ENCODE measurements at regions not wholly inside any gene's neighbourhood (a gene's known extent, or its start where the extent isn't known, plus 50 kb on each side); places are given as distances from the start of the nearest gene placed in this dataset.
A peak's percentile ranks its signal among the peaks of the same experiment; 100 is the strongest.

DNA sequence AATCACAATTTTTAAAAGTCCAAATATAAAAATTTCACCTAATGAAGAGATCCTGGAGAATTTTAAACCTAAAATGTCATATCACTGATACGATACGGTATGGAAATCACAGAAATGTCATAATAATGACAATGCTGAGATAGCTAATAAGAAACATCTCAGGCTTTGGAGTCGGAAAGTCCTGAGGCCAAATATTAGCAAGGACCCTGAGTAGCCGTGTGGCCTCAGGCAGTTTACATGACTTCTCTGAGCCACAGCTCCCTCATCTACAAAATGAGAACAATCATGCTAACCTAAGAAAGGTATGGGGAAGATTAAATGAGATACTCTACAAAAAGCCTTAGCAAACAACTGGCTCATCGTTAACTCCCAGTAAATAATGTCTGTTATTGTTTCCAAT, 100.9 kb upstream of the NEBL start:
- DNase-seq, result no peak

DNA sequence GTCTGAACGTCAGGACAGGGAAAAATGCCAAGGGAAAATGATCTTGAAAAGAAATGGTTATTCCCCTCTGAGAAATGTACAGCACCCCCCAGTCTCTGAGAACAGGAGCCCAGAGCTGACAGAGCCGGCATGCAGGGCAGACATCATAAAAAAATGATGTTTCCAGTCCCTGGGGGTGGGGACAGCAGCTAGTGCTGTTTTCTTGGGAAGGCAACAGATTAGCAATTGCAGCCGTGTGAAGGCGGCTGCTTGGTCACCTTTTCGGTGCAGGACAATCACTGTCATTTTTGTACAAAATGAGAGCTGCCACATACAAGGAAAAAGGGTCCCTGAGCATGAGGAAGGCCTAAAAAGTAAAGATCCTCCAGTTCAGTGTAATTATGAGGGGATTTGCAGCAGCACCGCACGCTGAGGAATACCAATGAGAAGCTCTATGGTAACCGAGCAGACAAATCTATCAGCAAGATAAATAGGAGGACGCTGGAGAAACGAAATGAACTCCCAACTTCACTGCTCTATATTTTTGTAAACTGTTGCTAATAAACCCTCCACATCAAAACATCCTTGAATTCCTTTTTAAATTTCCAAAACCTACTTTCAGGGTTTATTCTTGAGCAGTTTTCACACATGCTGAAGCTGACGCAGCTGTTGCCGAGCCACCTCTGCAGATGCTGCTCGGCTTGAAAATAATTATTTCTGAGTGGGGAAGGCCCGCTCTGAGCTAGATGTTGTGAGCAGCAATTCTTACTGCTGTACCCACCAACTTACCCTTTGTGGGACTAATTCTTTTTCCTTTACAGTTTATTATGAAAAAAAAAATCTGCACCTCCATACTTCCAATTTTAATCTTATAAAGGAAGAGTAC, 98.2 kb upstream of the NEBL start:
- DNase-seq, result peak; percentile 11

DNA sequence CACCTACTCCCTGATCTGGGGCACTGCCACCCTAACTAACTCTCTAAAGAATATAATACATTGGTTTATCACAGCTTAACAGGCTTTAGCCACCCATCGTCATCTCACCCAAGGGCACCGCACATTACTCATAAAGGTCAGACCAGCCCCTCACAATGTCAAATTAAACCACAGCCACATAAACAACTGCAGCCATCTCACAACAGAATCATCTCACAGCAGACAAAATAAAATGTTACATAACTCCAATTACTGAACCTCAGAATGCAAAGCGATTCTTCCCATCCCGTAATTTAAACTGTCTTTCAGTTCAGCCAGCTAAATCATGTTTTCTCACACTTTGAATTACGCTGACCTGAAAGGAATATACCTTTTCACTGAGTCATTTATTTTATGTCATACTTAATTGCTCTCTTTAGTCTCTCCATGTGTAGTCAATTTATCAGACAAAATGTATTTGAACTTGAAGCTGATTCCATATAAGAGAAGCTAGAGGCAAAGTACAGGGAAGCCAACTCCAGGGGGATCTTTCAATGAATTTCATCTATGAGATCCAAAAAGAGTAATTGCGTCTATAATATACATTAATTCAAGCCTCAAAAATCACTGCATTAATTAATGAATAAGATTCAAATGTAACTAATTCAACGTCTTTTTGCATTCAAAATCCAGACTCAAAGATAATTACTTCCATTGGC, 96.9 kb upstream of the NEBL start:
- no peak for DNase-seq

DNA sequence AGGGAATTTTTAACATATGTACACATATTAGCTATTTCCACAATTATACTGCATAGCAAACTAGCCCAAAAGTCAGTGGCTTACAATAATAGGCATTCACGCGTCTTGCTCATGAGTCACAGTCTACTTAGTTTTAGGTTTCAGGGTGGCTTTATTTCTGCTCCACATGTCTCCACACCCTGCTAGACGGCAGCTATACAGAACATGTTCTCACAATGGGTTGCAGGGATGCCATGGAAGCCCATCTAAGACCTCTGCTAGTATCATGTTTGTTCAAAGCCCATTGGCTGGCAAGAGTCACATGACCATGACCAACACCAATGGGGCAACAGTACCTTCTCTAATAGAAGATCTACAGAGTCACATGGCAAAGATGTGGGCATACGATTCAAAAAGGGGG, 96.3 kb upstream of the NEBL start:
- DNase-seq, result no peak

DNA sequence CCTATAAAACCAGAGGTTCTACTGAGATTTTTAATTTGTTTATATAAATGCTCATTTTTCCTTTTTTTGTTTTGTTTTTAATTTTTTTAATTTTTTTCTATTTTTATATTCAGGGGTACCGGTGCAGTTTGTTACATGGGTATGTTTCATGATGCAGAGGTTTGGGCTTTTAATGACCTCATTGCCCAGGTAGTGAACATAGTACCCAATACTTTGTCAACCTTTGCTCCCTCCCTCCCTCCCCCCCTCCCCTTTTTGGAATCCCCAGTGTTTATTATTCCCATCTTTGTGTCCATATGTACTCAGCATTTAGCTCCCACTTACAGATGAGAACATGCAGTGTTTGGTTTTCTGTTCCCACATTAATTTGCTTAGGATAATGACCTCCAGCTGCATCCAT, 94.4 kb upstream of the NEBL start:
- DNase-seq, result no peak

DNA sequence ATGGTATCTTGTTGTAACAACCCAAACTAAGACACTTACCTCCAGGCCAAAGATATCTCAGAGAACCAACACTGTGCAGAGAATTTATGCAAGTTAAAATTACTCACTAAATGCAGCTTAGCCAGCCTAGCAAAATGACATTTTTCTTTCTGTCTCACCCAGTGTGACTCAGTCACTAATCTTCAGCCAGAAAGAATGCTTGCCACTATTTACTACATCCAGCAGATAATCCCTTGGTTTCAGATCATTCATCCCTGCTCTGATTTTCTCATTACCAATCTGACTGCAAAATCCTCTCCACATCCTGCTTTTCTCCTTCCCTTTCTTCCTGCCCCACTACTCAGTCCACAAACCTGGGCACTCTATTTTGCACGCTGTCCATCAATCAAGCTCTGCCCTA, 93.5 kb upstream of the NEBL start:
- DNase-seq, result no peak

DNA sequence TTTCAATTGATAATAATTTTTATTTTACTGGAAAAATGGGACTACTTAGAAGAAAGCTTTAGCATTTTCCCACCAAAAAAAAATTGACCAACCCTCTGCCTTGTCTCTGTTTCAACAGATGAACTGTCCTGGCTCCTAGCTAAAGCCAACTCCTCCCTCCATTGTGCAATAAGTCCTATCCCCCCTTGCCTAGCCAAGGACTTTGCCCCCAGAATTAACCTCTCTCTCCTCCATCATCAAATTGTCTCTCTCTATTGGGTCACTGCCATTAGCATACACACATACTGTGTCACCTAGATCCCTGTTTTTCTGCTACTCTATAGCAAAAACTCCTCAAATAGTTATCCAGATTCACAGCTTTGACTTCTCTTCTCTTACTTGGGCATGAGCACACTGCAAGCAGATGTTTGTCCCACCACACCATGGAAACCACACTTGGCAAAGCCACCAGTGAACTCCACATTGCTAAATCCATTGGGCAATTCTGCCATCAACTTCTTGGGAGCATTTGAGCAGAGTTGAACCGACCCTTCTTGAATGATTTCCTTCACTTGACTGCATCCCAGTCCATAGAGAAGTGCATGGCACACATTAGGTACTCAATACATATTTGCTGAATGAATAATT, 91.4 kb upstream of the NEBL start:
- no peak for DNase-seq

DNA sequence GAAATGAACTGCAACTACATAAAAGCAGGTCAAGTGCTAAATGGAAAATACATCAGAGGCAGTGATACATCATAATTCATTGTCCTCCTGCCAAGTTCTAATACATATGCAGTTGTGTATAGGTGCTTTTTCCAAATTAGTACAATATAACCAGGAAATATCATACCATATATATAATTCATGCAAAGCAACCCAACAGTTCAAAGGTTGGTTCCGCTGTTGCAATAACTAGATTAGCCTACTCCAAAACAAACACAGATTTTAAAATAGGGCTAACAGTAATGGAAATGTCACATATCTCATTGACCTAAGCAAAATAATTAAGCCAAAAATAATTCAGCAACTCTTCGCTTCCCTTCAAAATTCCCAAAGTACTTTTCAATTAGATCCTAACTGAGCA, 88.9 kb upstream of the NEBL start:
- no peak for DNase-seq

DNA sequence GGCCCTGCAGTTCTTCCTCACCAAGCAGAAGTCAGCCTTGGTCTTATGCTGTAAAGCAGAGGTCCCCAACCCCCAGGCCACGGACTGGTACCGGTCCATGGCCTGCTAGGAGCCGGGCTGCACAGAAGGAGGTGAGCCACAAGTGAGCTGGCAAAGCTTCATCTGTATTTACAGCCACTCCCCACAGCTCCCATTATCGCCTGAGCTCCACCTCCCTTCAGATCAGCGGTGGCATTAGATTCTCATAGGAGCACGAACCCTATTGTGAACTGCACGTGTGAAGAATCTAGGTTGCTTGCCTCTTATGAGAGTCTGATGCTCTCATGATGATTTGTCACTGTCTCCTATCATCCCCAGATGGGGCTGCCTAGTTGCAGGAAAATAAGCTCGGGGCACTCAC, 87.6 kb upstream of the NEBL start:
- DNase-seq, result no peak

DNA sequence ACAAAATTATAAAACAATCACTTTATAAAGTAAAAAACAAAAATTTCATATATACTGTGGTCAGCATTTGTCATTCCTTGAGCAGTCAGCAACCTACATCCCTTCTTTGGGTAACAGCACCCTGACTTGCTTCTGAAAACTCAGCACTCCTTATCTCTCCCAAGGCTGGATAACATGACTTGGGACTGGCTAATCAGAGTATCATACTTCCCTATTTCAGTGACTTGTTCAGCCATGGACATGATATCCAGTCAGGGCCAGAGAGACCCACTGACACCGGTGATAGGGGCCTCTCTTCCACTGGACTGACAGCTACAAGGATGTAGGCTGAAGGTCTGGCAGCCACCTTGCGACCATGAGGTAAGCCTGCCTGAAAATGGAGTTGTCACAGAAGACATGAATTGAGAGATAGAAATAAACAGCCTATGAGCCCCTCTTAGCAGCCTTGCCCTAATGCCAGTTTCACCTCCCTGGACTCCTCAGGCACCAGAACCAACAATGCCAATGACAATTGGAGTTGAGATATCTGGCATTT, 84.4 kb upstream of the NEBL start:
- DNase-seq, result no peak

DNA sequence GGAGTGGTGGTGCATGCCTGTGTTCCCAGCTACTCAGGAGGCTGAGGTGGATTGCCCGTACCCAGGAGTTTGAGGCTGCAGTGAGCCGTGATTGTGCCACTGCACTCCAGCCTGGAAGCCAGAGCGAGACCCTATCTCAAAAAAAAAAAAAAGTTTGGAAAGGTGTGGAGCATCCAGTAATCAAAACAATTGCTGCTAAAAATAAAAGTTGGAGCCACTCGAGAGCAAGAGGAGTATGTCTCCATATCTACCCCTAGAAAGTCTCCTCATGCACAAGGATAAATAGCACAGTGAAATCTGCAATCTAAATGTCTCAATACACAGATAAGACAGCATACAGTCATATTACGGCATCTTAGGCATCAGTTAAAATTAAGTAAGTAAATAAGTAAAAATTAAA, 81.5 kb upstream of the NEBL start:
- DNase-seq, result no peak

DNA sequence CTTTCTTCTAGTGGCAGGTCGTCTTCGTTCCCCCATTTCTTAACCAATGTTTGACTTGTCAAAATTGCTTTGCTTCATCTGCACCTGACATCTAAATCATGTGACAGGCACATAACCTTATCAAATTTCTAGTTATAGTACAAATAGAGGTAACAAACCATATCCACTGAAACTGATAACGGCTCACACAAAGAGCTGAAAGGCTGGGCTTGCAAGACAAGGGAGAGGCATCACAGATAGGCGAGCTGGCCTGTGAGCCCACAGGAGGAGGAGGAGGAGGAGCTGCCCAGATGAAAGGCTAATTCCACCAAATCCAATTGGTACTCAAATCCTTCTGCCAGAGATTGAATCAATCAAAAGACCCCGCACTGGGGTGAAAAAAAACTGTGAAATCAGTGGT, 80.2 kb upstream of the NEBL start:
- no peak for DNase-seq

DNA sequence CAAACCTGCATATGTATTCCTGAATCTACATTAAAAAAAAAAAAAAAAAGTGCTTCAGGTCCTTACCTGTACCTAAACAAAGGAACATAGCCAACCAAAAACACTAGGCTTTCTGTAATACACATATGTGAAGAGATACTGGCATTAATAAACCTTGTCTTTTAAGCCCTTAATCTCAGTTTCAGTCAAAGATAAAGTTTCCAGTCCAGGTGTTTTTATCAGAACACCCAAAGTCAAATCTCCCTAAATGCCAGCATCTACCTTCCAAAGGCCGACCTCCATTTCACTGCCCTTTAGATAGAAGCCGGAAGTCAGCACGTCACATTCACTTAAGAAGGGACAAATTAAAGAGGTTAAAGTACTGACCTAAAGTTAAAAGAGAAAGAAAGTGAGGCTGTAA, 79.8 kb upstream of the NEBL start:
- DNase-seq, result no peak

DNA sequence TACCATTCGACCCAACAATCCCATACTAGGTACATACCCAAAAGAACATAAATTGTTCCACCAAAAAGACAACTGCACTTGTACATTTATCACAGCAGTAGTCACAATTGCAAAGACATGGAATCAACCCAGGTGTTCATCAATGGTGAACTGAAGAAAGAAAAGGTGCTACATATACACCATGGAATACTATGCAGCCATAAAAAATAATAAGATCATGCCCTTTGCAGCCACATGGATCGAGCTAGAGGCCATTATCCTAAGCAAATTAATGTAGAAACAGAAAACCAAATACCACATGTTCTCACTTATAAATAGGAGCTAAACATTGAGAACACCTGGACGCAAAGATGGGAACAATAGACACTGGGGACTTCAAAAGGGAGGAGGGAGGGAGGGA, 79.3 kb upstream of the NEBL start:
- DNase-seq, result no peak

DNA sequence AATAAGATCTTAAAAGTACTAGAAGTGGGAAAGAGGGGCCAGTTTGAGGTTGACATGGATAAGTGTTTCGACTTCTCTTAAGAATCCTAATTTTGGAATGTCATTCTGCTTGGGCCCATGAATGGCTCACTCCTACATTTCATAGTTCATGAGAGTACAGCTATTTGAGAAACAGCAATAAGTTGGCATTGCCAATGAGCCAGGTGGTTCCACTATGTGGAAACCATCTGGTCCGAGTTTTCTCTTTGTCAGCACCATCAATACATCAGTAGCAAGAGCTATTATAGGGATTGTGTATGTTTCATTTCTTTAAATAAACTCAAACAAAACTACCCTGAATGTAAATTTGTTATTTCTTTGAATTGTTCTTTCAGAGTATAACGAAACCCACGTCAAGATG, 78.1 kb upstream of the NEBL start:
- no peak for DNase-seq

DNA sequence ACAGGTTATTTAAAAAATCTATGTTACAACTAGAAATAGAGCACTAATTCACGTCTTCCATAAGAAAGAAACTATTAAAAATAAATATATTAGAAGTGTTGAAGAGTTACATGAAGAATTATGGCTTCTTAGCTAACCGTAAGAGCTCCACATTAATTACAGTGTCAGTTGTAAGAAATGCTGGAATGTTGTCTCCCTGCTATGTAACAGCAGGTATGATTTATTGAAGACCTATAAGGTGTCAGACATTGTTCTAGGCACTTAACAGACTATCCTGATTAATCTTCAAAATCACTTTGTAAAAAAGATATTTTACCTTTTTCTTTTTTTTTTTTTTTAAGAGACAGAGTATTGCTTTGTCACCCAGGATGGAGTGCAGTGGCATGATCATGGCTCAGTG, 75.8 kb upstream of the NEBL start:
- no peak for DNase-seq

DNA sequence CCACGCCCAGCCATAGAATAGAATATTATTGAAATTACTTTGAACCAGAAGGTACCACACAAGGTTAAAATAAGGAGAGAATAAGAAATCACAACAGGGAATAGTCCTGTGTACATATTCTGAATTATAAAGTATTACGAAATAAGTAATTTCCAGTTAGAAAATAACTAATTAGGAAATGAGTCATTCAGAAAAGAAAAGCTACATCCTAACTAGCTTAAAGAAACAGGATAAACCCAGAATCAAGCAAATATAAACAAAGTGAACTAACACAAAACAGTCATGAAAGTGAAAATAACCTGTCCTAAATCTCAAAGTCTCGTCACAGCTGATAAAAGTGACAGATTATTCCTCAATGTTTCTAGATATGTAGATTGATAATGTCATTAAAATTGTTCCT, 74.8 kb upstream of the NEBL start:
- DNase-seq, result no peak

DNA sequence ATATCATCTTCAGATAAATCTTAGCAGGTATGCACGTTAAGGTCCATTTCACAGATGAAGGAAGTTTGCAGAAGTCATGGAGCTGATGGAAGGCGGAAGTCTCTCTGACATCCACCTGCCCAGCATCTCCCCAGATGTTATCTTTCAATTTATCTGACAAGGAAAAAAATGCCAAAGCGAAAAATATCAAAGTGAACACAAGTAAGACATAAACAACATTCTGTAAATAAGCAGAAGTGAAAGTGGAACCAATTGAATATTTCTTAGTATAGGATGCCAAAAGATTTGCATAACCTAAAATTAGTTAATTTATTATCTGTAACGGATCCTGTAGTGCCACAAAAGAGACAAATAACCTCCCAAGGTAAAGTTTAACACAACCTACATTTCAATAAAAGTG, 73.6 kb upstream of the NEBL start:
- DNase-seq, result no peak

DNA sequence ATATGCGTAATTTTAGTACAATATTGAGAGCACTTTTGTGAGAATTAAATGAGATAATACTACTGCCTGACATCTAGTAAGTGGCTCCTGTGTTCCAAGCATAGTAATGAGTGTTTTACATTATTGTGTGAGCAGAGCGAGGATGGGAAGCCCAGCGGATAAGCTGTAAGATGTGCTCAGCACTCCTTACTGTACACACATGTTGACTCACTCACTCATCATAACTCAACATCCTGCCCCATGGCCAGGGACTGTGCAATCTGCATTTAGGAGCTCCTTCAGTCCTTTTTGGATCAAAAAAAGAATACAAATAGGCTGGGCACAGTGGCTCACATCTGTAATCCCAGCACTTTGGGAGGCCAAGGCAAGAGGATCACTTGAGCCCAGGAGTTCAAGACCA, 72.9 kb upstream of the NEBL start:
- DNase-seq, result no peak

DNA sequence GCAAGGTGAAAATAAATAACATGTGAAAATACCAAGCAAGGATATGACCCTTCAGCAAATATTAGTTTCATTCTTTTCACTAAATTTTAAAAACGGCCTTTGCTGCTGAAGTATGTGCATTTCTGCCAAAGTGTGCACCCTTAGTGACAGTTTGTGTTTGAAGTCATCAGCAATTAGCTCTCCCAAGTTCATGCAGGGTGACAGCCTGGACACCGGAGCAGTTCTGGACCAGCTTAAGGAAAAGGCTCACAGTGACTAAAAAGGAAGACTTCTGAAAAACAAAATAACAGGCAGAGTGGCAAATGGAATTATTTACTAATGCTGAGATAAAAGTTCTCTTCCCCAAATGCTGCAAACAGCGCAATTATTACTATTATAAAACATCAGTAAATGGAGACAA, 69.3 kb upstream of the NEBL start:
- no peak for DNase-seq

DNA sequence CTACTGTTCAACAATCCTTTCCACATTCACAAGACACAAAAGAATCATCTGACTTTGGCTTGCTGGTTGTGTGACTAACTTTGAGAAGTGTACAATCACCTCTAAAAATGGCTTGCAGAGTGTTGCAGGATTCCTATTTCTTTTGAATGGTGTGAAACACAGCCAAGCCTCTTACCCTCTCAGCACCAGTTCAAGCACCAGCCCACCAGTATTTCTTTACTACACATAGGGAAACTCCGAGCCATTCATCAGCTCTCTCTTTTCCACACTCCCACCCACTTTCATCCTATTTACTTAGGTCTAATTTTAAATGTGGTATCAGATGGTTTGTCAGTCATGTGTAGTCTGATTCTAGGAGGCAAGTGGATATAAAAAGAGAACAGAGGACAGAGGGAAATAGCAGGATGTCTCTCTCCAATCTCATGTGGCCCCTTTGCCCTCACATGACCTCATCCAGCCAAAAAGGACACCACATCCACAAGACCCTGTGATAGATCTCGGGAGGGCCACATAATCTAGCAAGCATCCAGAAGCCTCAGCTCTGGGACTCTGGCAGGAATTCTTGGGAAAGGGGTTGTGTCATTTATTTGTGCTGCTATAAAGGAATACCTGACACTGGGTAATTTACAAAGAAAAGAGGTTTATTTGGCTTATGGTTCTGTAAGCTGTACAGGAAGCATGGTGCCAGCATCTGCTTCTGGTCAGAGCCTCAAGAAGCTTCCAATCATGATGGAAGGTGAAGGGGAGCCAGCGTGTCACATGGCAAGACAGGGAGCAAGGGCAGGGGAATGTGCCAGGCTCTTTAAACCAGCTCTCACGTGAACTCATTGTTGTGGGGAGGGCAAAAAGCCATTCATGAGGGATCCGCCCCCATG, 66.8 kb upstream of the NEBL start:
- no peak for DNase-seq

DNA sequence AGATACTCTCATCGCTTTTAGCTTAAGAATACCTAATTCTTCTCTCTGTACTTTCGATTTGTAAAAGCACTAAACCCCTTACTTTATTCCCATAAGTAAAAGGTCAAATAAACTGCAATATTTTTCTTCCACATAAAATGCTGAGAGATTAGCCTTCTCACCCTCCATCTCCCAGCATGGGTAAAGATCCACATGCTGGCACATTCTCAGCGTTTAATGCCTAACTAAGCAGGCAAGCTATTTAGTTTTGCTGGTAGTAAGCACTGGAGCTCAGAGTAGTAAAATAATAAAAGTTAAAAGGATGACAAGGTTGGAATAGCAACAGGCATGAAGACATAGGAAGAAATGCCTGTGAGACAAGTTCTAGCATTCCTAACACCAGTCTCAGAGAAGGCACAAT, 65.9 kb upstream of the NEBL start:
- DNase-seq, result no peak

DNA sequence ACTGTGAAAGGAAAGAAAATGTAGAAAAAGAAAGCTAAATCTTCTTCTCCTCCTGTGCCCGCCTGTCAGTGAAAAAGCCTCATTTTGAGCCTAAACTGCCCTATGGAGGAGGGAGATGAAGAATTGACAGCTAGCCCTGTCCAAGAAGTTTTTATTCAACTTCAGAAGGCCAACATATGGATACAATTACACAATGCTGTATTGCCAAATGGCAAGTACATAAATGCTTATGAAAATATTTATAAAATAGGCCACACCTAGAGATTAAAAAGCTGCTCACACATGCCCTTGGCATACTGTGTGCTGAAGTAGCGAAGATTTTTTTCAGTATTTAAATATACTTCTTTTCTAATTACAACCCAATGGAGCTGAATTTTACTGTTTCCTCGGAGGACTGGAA, 65.1 kb upstream of the NEBL start:
- no peak for DNase-seq

Measured in midbrain (tissue), 1 donor.